Karpas-422 (cell line): ENCODE measurements at regions not wholly inside any gene's neighbourhood (a gene's known extent, or its start where the extent isn't known, plus 50 kb on each side); places are given as distances from the start of the nearest gene placed in this dataset.
"Not testable (repeated sequence)": the region's sequence is repeated elsewhere in the genome, so short reads cannot be mapped to it uniquely, and the experiment has no call there.

Experiments used
- DNase-seq: peaks from one replicate; pipeline ENCODE4 v3.0.0-alpha.2; 2015
- H2AFZ ChIP-seq: fragments of 200-600 bp; sonication (generic); 2 replicates; pipeline ENCODE4 v1.6.1; 2014; ENCODE audit warnings: antibody characterized with exemption, low read length, mixed read lengths
- H3K27ac ChIP-seq: fragments of 200-600 bp; sonication (generic); 2 replicates; pipeline ENCODE4 v1.5.1; 2014; ENCODE audit warnings: mild to moderate bottlenecking, low read length, moderate library complexity
- H3K27me3 ChIP-seq: fragments of 200-600 bp; sonication (generic); 2 replicates; pipeline ENCODE4 v1.6.1; 2014; ENCODE audit warnings: low read length, mixed read lengths
- H3K36me3 ChIP-seq: fragments of 200-600 bp; sonication (generic); 2 replicates; pipeline ENCODE4 v1.6.1; 2014; ENCODE audit warnings: low read length, mixed read lengths; ENCODE audit not compliant: insufficient read depth
- H3K4me1 ChIP-seq: fragments of 200-600 bp; sonication (generic); 2 replicates; pipeline ENCODE4 v1.6.1; 2014; ENCODE audit warnings: mild to moderate bottlenecking, low read length, mixed read lengths
- H3K4me2 ChIP-seq: fragments of 200-600 bp; sonication (generic); 2 replicates; pipeline ENCODE4 v1.6.1; 2014; ENCODE audit warnings: low read length, low read depth, mild to moderate bottlenecking; ENCODE audit not compliant: poor library complexity, severe bottlenecking
- H3K4me3 ChIP-seq: fragments of 200-600 bp; sonication (generic); 2 replicates; pipeline ENCODE4 v1.5.1; 2014; ENCODE audit warnings: mild to moderate bottlenecking, antibody characterized with exemption, low read length, mixed read lengths
- H3K79me2 ChIP-seq: fragments of 200-600 bp; sonication (generic); 2 replicates; pipeline ENCODE4 v1.6.1; 2014; ENCODE audit warnings: mild to moderate bottlenecking, low read length, mixed read lengths
- H3K9ac ChIP-seq: fragments of 200-600 bp; sonication (generic); 2 replicates; pipeline ENCODE4 v1.6.0; 2014; ENCODE audit warnings: low read length
- H3K9me2 ChIP-seq: fragments of 200-600 bp; sonication (generic), shearing (Covaris generic); replicated peaks from 2 replicates; pipeline ENCODE4 v1.6.0; 2014; ENCODE audit warnings: mild to moderate bottlenecking, low read length, moderate library complexity; ENCODE audit not compliant: insufficient read depth
- H3K9me3 ChIP-seq: fragments of 300-700, 200-600 bp; sonication (generic); 2 replicates; pipeline ENCODE4 v1.6.1; 2014; ENCODE audit warnings: low read length, mixed read lengths
- H4K20me1 ChIP-seq: fragments of 200-600 bp; sonication (generic); 2 replicates; pipeline ENCODE4 v1.6.1; 2014; ENCODE audit warnings: mild to moderate bottlenecking, antibody characterized with exemption, low read length, low read depth; ENCODE audit not compliant: insufficient read depth

GRCh38 chr20:50439539-50440453 is 70.4 kb upstream of the PTPN1 start:
- Histone ChIP-seq H3K27me3 (no peaks in the 10 kb centered on the region), H3K4me1 (peaks cover 5% of the 10 kb centered on the region), H4K20me1 (no peaks in the 10 kb centered on the region), H3K9me3 (no peaks in the 10 kb centered on the region), H2AFZ (no peak overlapping the region), H3K4me3 (no peak overlapping the region), H3K4me2 (no peak overlapping the region), H3K36me3 (no peaks in the 10 kb centered on the region), H3K27ac (no peak overlapping the region), H3K9ac (no peak overlapping the region), H3K9me2 (no peaks in the 10 kb centered on the region), H3K79me2 (no peaks in the 10 kb centered on the region)
- no peak for DNase-seq

GRCh38 chr20:50442512-50442911 is 67.7 kb upstream of the PTPN1 start:
- Histone ChIP-seq H3K4me1 (peaks cover 5% of the 10 kb centered on the region), H3K9me2 (no peaks in the 10 kb centered on the region), H3K9me3 (no peaks in the 10 kb centered on the region), H3K27me3 (no peaks in the 10 kb centered on the region), H3K9ac (no peak overlapping the region), H3K4me3 (no peak overlapping the region), H2AFZ (no peak overlapping the region), H3K4me2 (no peak overlapping the region), H3K36me3 (no peaks in the 10 kb centered on the region), H4K20me1 (no peaks in the 10 kb centered on the region), H3K79me2 (no peaks in the 10 kb centered on the region), H3K27ac (no peak overlapping the region)
- DNase-seq, result no peak

DNA sequence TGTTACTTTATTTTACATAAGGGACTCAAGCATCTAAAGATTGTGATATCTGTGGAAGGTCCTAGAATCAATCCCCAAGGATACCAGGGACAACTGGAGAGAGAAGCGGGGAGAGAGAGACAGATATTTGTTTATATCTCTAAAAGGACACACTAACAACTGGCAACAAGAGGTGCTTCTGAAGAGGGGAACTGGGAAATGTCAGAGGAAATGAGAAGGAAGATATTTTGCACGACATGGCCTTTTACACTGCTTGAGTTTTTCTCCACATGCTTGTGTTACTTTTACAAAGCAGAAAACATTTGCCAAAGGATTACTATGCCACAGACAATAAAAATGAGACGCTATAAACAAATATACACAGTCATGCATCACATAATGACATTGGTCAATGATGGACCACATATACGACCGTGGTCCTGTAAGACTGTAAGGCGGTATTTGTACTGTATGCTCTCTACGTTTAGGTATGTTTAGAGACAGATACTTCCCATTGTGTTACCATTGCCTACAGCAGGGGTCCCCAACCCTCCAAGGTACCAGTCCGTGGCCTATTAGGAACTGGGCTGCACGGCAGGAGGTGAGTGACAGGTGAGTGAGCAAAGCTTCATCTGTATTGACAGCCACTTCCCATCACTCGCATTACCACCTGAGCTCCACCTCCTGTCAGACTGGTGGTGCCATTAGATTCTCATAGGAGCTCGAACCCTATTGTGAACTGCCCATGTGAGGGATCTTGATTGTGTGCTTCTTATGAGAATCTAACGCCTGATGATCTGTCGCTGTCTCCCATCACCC is 64.6 kb upstream of the PTPN1 start:
- H3K9me2 ChIP-seq, result no peaks in the 10 kb centered on the region
- H3K36me3 ChIP-seq, result no peaks in the 10 kb centered on the region
- H3K27ac ChIP-seq, result no peak overlapping the region
- no peaks in the 10 kb centered on the region for H3K79me2 ChIP-seq
- no peak for DNase-seq
- peaks cover 5% of the 10 kb centered on the region for H3K4me1 ChIP-seq
- H3K4me2 ChIP-seq, result no peak overlapping the region
- H3K9ac ChIP-seq, result no peak overlapping the region
- H3K27me3 ChIP-seq, result no peaks in the 10 kb centered on the region
- H3K9me3 ChIP-seq, result no peaks in the 10 kb centered on the region
- H3K4me3 ChIP-seq, result no peak overlapping the region
- H2AFZ ChIP-seq, result no peak overlapping the region
- no peaks in the 10 kb centered on the region for H4K20me1 ChIP-seq

- no peak overlapping the region for H3K4me2 ChIP-seq
- no peaks in the 10 kb centered on the region for H4K20me1 ChIP-seq
- H3K9ac ChIP-seq, result no peak overlapping the region
- H3K27ac ChIP-seq, result no peak overlapping the region
- no peak overlapping the region for H3K4me3 ChIP-seq
- no peaks in the 10 kb centered on the region for H3K27me3 ChIP-seq
- H3K9me3 ChIP-seq, result no peaks in the 10 kb centered on the region
- no peaks in the 10 kb centered on the region for H3K36me3 ChIP-seq
- no peaks in the 10 kb centered on the region for H3K9me2 ChIP-seq
- no peaks in the 10 kb centered on the region for H3K79me2 ChIP-seq
- DNase-seq, result no peak
- peaks cover 3% of the 10 kb centered on the region for H3K4me1 ChIP-seq
- H2AFZ ChIP-seq, result no peak overlapping the region
Observed at GRCh38 chr20:50446351-50447101, 63.7 kb upstream of the PTPN1 start.

DNA sequence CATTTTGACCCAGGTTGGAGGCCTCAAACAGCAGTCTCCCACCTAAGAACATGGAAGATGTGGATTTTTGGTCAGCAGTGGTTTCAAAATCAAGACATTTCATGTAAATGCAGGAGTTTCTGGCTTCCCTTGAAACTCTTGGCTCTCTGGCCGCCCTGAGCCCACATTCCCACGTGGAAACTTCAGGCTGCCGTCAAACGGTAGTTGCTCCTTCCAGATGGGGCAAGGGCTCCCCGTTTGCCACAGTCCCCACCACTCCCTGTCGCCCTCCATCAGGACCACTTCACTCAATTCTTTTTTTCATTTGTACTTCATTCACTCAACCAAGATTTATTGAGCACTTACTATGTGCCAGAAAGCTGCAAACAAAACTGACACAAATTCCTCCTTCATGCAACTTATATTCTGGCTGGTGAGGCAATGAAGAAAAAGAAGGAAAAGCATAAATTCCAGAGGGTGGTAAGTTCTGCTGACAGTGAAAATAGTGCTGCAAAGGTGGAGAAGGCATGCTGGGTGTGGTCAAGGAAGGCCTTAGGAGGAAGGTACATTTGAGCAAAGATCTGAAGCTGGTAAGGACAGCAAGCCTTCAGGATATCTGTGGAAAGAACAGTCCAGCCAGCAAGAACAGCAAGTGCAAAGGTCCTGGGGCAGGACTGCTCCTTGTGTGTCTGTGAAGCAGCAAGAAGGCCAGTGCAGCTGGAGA is 62.9 kb upstream of the PTPN1 start:
- no peak overlapping the region for H3K9ac ChIP-seq
- H3K9me3 ChIP-seq, result no peaks in the 10 kb centered on the region
- no peaks in the 10 kb centered on the region for H3K9me2 ChIP-seq
- H2AFZ ChIP-seq, result no peak overlapping the region
- H3K79me2 ChIP-seq, result no peaks in the 10 kb centered on the region
- H3K36me3 ChIP-seq, result no peaks in the 10 kb centered on the region
- H3K4me3 ChIP-seq, result no peak overlapping the region
- H3K27me3 ChIP-seq, result no peaks in the 10 kb centered on the region
- DNase-seq, result no peak
- H4K20me1 ChIP-seq, result no peaks in the 10 kb centered on the region
- no peaks in the 10 kb centered on the region for H3K4me1 ChIP-seq
- H3K4me2 ChIP-seq, result no peak overlapping the region
- no peak overlapping the region for H3K27ac ChIP-seq

GRCh38 chr20:50447817-50448216 is 62.4 kb upstream of the PTPN1 start:
- Histone ChIP-seq H3K4me3 (no peak overlapping the region), H3K27ac (no peak overlapping the region), H3K9me3 (no peaks in the 10 kb centered on the region), H3K36me3 (no peaks in the 10 kb centered on the region), H3K4me1 (no peaks in the 10 kb centered on the region), H3K4me2 (no peak overlapping the region), H3K9ac (no peak overlapping the region), H4K20me1 (no peaks in the 10 kb centered on the region), H2AFZ (no peak overlapping the region), H3K79me2 (no peaks in the 10 kb centered on the region), H3K9me2 (no peaks in the 10 kb centered on the region), H3K27me3 (no peaks in the 10 kb centered on the region)
- no peak for DNase-seq

DNA sequence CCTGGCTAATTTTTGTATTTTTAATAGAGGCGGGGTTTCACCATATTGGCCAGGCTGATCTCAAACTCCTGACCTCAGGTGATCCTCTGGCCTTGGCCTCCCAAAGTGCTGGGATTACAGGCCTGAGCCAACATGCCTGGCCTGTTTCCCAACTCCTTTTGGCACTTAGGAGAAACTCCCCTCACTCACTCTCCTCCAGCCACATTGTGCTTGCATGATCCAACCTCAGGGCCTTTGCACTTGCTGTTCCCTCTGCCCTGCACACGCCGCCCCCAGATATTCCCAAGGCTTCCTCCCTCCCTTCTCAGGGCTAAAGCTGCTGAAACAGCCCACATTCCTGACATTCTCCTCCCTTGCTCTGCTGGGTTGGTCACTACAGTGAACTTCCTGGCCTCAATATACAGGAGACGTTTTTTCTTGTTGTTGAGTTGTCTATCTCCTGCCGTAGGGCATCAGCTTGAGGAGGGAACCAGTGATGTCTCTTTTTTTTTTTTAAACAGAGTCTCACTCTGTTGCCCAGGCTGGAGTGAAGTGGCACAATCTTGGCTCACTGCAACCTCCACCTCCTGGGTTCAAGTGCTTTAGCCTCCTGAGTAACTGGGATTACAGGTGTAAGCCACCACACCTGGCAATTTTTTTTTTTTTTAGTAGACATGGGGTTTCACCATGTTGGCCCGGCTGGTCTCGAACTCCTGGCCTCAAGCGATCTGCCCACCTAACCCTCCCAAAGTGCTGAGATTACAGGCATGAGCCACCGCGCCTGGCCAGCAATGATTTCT is 61.4 kb upstream of the PTPN1 start:
- not testable (repeated sequence) for H2AFZ ChIP-seq, H3K9ac ChIP-seq, H3K79me2 ChIP-seq, H3K9me3 ChIP-seq, H3K9me2 ChIP-seq, H3K27me3 ChIP-seq, H3K4me2 ChIP-seq, H4K20me1 ChIP-seq, H3K36me3 ChIP-seq, H3K4me3 ChIP-seq, H3K27ac ChIP-seq, H3K4me1 ChIP-seq, DNase-seq
